Smooth muscle cell of the brain vasculature (primary cell): ENCODE measurements at regions not wholly inside any gene's neighbourhood (a gene's known extent, or its start where the extent isn't known, plus 50 kb on each side); places are given as distances from the start of the nearest gene placed in this dataset.

Experiments used
- DNase-seq: peaks from one replicate; pipeline ENCODE4 v3.0.0-alpha.2; 2012; ENCODE audit warnings: low read depth, low spot score

GRCh38 chr11:87429996-87430395 lies 392.3 kb downstream of the TMEM135 start:
- no peak for DNase-seq

- no peak for DNase-seq
Observed at GRCh38 chr11:87428266-87428665, 390.5 kb downstream of the TMEM135 start.

- DNase-seq, result no peak
Observed at GRCh38 chr11:87425943-87426342, 388.2 kb downstream of the TMEM135 start.

GRCh38 chr11:87425391-87425790 lies 387.7 kb downstream of the TMEM135 start:
- DNase-seq, result no peak

- DNase-seq, result no peak
Observed at GRCh38 chr11:87423161-87423560, 385.4 kb downstream of the TMEM135 start.

- DNase-seq, result no peak
Observed at GRCh38 chr11:87422566-87422965, 384.8 kb downstream of the TMEM135 start.

GRCh38 chr11:87421422-87421821 lies 383.7 kb downstream of the TMEM135 start:
- DNase-seq, result peak; percentile 60

- no peak for DNase-seq
Observed at GRCh38 chr11:87417951-87418350, 380.2 kb downstream of the TMEM135 start.

GRCh38 chr11:87405843-87406242 lies 368.1 kb downstream of the TMEM135 start:
- no peak for DNase-seq

- DNase-seq, result no peak
Observed at GRCh38 chr11:87405356-87405755, 367.6 kb downstream of the TMEM135 start.

- no peak for DNase-seq
Observed at GRCh38 chr11:87401653-87402052, 363.9 kb downstream of the TMEM135 start.

- DNase-seq, result no peak
Observed at GRCh38 chr11:87399341-87399740, 361.6 kb downstream of the TMEM135 start.

- DNase-seq, result no peak
Observed at GRCh38 chr11:87398931-87399330, 361.2 kb downstream of the TMEM135 start.

GRCh38 chr11:87397011-87397865 lies 359.5 kb downstream of the TMEM135 start:
- no peak for DNase-seq

GRCh38 chr11:87394924-87395323 lies 357.2 kb downstream of the TMEM135 start:
- DNase-seq, result no peak

GRCh38 chr11:87392665-87393064 lies 354.9 kb downstream of the TMEM135 start:
- no peak for DNase-seq

GRCh38 chr11:87391496-87391895 lies 353.8 kb downstream of the TMEM135 start:
- no peak for DNase-seq

- DNase-seq, result no peak
Observed at GRCh38 chr11:87384078-87384729, 346.5 kb downstream of the TMEM135 start.

GRCh38 chr11:87374038-87374807 lies 336.5 kb downstream of the TMEM135 start:
- no peak for DNase-seq
